ENCODE measurements at regions not wholly inside any gene's neighbourhood (a gene's known extent, or its start where the extent isn't known, plus 50 kb on each side); places are given as distances from the start of the nearest gene placed in this dataset.

- no peak for TF ChIP-seq CTCF (conservative IDR thresholded peaks at IDR 0.05; ENCODE audit: low read depth, low read length)
- H3K4me3 ChIP-seq (ENCODE audit: low read depth, low read length): no peak overlapping the region
- no peak for DNase-seq (ENCODE audit: low read depth)
These were observed 303.6 kb upstream of the PROK2 start for GRCh38 chr3:72088486-72089025.

GRCh38 chr3:72087420-72087819 is 302.5 kb upstream of the PROK2 start:
- no peak for DNase-seq (ENCODE audit: low read depth)
- no peak overlapping the region for H3K4me3 ChIP-seq (ENCODE audit: low read depth, low read length)
- no peak for TF ChIP-seq CTCF (conservative IDR thresholded peaks at IDR 0.05; ENCODE audit: low read depth, low read length)

GRCh38 chr3:72086743-72087087 is 301.8 kb upstream of the PROK2 start:
- DNase-seq (ENCODE audit: low read depth): no peak
- TF ChIP-seq CTCF (conservative IDR thresholded peaks at IDR 0.05; ENCODE audit: low read depth, low read length): no peak
- no peak overlapping the region for H3K4me3 ChIP-seq (ENCODE audit: low read depth, low read length)

- no peak for TF ChIP-seq CTCF (conservative IDR thresholded peaks at IDR 0.05; ENCODE audit: low read depth, low read length)
- H3K4me3 ChIP-seq (ENCODE audit: low read depth, low read length): no peak overlapping the region
- no peak for DNase-seq (ENCODE audit: low read depth)
These were observed 301.2 kb upstream of the PROK2 start for GRCh38 chr3:72086042-72086742.

GRCh38 chr3:72085036-72085435 is 300.1 kb upstream of the PROK2 start:
- no peak overlapping the region for H3K4me3 ChIP-seq (ENCODE audit: low read depth, low read length)
- TF ChIP-seq CTCF (conservative IDR thresholded peaks at IDR 0.05; ENCODE audit: low read depth, low read length): no peak
- DNase-seq (ENCODE audit: low read depth): no peak

GRCh38 chr3:72082776-72083462 is 298.0 kb upstream of the PROK2 start:
- TF ChIP-seq CTCF (conservative IDR thresholded peaks at IDR 0.05; ENCODE audit: low read depth, low read length): no peak
- no peak overlapping the region for H3K4me3 ChIP-seq (ENCODE audit: low read depth, low read length)
- no peak for DNase-seq (ENCODE audit: low read depth)
